Ovary (tissue), 3 donors: ENCODE measurements at regions not wholly inside any gene's neighbourhood (a gene's known extent, or its start where the extent isn't known, plus 50 kb on each side); places are given as distances from the start of the nearest gene placed in this dataset.

ENCODE experiments used
- CTCF ChIP-seq, 3 donors: fragments of 450-650 bp in 2 of 3; fragments of 200-600 bp in 1 of 3; IDR thresholded peaks; one replicate each; pipeline versions ENCODE4 v1.5.1 to v1.8.0; 2016 to 2022; ENCODE audit warnings: antibody characterized with exemption in 3 of 3, mild to moderate bottlenecking in 1 of 3
- EP300 ChIP-seq: sonication (generic); formaldehyde crosslinking; IDR thresholded peaks from one replicate; pipeline ENCODE4 v1.6.1; 2017; ENCODE audit warnings: antibody characterized with exemption
- POLR2A ChIP-seq: fragments of 450-650 bp; IDR thresholded peaks from one replicate; pipeline ENCODE4 v1.6.1; 2017; ENCODE audit warnings: antibody characterized with exemption, mild to moderate bottlenecking, moderate library complexity
- donor health status: DM: no; HTN: no; CAD: no.

- TF ChIP-seq CTCF (IDR thresholded peaks at IDR 0.05) (no peak), EP300 (no peak), POLR2A (no peak)
Measured at GRCh38 chr3:73915886-73916285, 291.1 kb upstream of the PDZRN3 start.
